HG03280 (cell line): ENCODE measurements at regions not wholly inside any gene's neighbourhood (a gene's known extent, or its start where the extent isn't known, plus 50 kb on each side); places are given as distances from the start of the nearest gene placed in this dataset.
"Not testable (repeated sequence)": the region's sequence is repeated elsewhere in the genome, so short reads cannot be mapped to it uniquely, and the experiment has no call there.

Experiments used
- ATAC-seq: cut with Tn5 transposase; IDR thresholded peaks from one replicate; pipeline ENCODE4 v1.9.1; 2021; ENCODE audit warnings: mild to moderate bottlenecking, moderate library complexity; ENCODE audit not compliant: unreplicated experiment

- ATAC-seq: no peak
These were observed 371.8 kb downstream of the BTG1 start for GRCh38 chr12:91773749-91774429.

GRCh38 chr12:91772411-91772810 lies 373.2 kb downstream of the BTG1 start:
- no peak for ATAC-seq

GRCh38 chr12:91769736-91770135 lies 375.9 kb downstream of the BTG1 start:
- no peak for ATAC-seq

- ATAC-seq: no peak
These were observed 378.4 kb downstream of the BTG1 start for GRCh38 chr12:91767237-91767636.

GRCh38 chr12:91766454-91766853 lies 379.2 kb downstream of the BTG1 start:
- no peak for ATAC-seq

GRCh38 chr12:91763654-91764370 lies 381.8 kb downstream of the BTG1 start:
- no peak for ATAC-seq

- no peak for ATAC-seq
These were observed 392.0 kb downstream of the BTG1 start for GRCh38 chr12:91753649-91754048.

GRCh38 chr12:91746976-91747375 lies 398.7 kb downstream of the BTG1 start:
- ATAC-seq: no peak

- no peak for ATAC-seq
These were observed 401.0 kb downstream of the BTG1 start for GRCh38 chr12:91744597-91744996.

- no peak for ATAC-seq
These were observed 401.8 kb downstream of the BTG1 start for GRCh38 chr12:91743704-91744321.

GRCh38 chr12:91743280-91743679 lies 402.4 kb downstream of the BTG1 start:
- no peak for ATAC-seq

- no peak for ATAC-seq
These were observed 403.7 kb downstream of the BTG1 start for GRCh38 chr12:91741932-91742331.

- ATAC-seq: not testable (repeated sequence)
These were observed 411.8 kb downstream of the BTG1 start for GRCh38 chr12:91733846-91734245.

GRCh38 chr12:91732086-91732485 lies 413.6 kb downstream of the BTG1 start:
- no peak for ATAC-seq

- ATAC-seq: no peak
These were observed 416.1 kb downstream of the BTG1 start for GRCh38 chr12:91729543-91729942.

GRCh38 chr12:91723191-91723590 lies 422.5 kb downstream of the BTG1 start:
- ATAC-seq: no peak

GRCh38 chr12:91722072-91722471 lies 423.6 kb downstream of the BTG1 start:
- no peak for ATAC-seq

- ATAC-seq: no peak
These were observed 424.6 kb downstream of the BTG1 start for GRCh38 chr12:91721023-91721422.

- ATAC-seq: no peak
These were observed 427.3 kb downstream of the BTG1 start for GRCh38 chr12:91718326-91718725.

- no peak for ATAC-seq
These were observed 427.8 kb downstream of the BTG1 start for GRCh38 chr12:91717804-91718203.

GRCh38 chr12:91711925-91712324 lies 433.7 kb downstream of the BTG1 start:
- not testable (repeated sequence) for ATAC-seq

GRCh38 chr12:91706466-91706865 lies 439.2 kb downstream of the BTG1 start:
- ATAC-seq: no peak
